ENCODE measurements at regions not wholly inside any gene's neighbourhood (a gene's known extent, or its start where the extent isn't known, plus 50 kb on each side); places are given as distances from the start of the nearest gene placed in this dataset.

GRCh38 chrX:14377427-14377826, 151.9 kb upstream of the GLRA2 start:
- no peak for FAIRE-seq
- Histone ChIP-seq H3K27me3 (ENCODE audit: control insufficient read depth, extremely low read depth, insufficient read depth, low read length) (no peaks in the 10 kb centered on the region), H3K9ac (ENCODE audit: control insufficient read depth, extremely low read depth, insufficient read depth, low read length) (no peak overlapping the region), H3K4me1 (ENCODE audit: control insufficient read depth, extremely low read depth, insufficient read depth, low read length) (no peaks in the 10 kb centered on the region), H3K27ac (ENCODE audit: control insufficient read depth, insufficient read depth, low read length) (no peak overlapping the region), H4K20me1 (ENCODE audit: control insufficient read depth, extremely low read depth, insufficient read depth, low read length) (no peaks in the 10 kb centered on the region), H3K9me1 (ENCODE audit: control insufficient read depth, extremely low read depth, insufficient read depth, low read length) (no peaks in the 10 kb centered on the region), H3K36me3 (ENCODE audit: control insufficient read depth in 2 of 2, extremely low read depth in 1 of 2, insufficient read depth in 2 of 2, low read length in 2 of 2) (no peaks in the 10 kb centered on the region), H2AFZ (ENCODE audit: control insufficient read depth, low read length) (no peak overlapping the region), H3K4me3 (ENCODE audit: control insufficient read depth in 2 of 3, extremely low read depth in 1 of 3, insufficient read depth in 2 of 3, low read depth in 1 of 3, low read length in 3 of 3) (no peak overlapping the region), H3K9me3 (ENCODE audit: control insufficient read depth, low read depth, low read length) (no peaks in the 10 kb centered on the region), H3K79me2 (ENCODE audit: control insufficient read depth, insufficient read depth, low read length) (no peaks in the 10 kb centered on the region), H3K4me2 (ENCODE audit: control insufficient read depth, extremely low read depth, insufficient read depth, low read depth, low read length) (no peak overlapping the region)
- dilution Hi-C loops (cut with MboI; ENCODE audit: extremely low pct_ligation_motif_present, low sequenced_read_pairs): no loop called here
- TF ChIP-seq CTCF (optimal IDR thresholded peaks at IDR 0.05 in 1 of 3, IDR thresholded peaks at IDR 0.05 in 1 of 3, conservative IDR thresholded peaks at IDR 0.05 in 1 of 3; ENCODE audit: extremely low read depth in 1 of 3, insufficient read depth in 2 of 3, low read length in 3 of 3) (no peak), EZH2 (IDR thresholded peaks at IDR 0.05; ENCODE audit: low read length) (no peak)
- DNase-seq (ENCODE audit: low read depth, low spot score): no peak

- H3K79me2 ChIP-seq (ENCODE audit: control insufficient read depth, insufficient read depth, low read length): no peaks in the 10 kb centered on the region
- DNase-seq (ENCODE audit: low read depth, low spot score): no peak
- no peak for FAIRE-seq
- H3K4me1 ChIP-seq (ENCODE audit: control insufficient read depth, extremely low read depth, insufficient read depth, low read length): peaks cover 3% of the 10 kb centered on the region
- no peak overlapping the region for H3K9ac ChIP-seq (ENCODE audit: control insufficient read depth, extremely low read depth, insufficient read depth, low read length)
- dilution Hi-C loops (cut with MboI; ENCODE audit: extremely low pct_ligation_motif_present, low sequenced_read_pairs): no loop called here
- no peaks in the 10 kb centered on the region for H3K9me1 ChIP-seq (ENCODE audit: control insufficient read depth, extremely low read depth, insufficient read depth, low read length)
- no peaks in the 10 kb centered on the region for H4K20me1 ChIP-seq (ENCODE audit: control insufficient read depth, extremely low read depth, insufficient read depth, low read length)
- H3K9me3 ChIP-seq (ENCODE audit: control insufficient read depth, low read depth, low read length): no peaks in the 10 kb centered on the region
- H2AFZ ChIP-seq (ENCODE audit: control insufficient read depth, low read length): no peak overlapping the region
- no peaks in the 10 kb centered on the region for H3K27me3 ChIP-seq (ENCODE audit: control insufficient read depth, extremely low read depth, insufficient read depth, low read length)
- TF ChIP-seq CTCF (optimal IDR thresholded peaks at IDR 0.05 in 1 of 3, IDR thresholded peaks at IDR 0.05 in 1 of 3, conservative IDR thresholded peaks at IDR 0.05 in 1 of 3; ENCODE audit: extremely low read depth in 1 of 3, insufficient read depth in 2 of 3, low read length in 3 of 3) (no peak), EZH2 (IDR thresholded peaks at IDR 0.05; ENCODE audit: low read length) (no peak)
- H3K27ac ChIP-seq (ENCODE audit: control insufficient read depth, insufficient read depth, low read length): no peak overlapping the region
- no peak overlapping the region for H3K4me2 ChIP-seq (ENCODE audit: control insufficient read depth, extremely low read depth, insufficient read depth, low read depth, low read length)
- H3K4me3 ChIP-seq (ENCODE audit: control insufficient read depth in 2 of 3, extremely low read depth in 1 of 3, insufficient read depth in 2 of 3, low read depth in 1 of 3, low read length in 3 of 3): no peak overlapping the region
- H3K36me3 ChIP-seq (ENCODE audit: control insufficient read depth in 2 of 2, extremely low read depth in 1 of 2, insufficient read depth in 2 of 2, low read length in 2 of 2): no peaks in the 10 kb centered on the region
These were observed 165.6 kb upstream of the GLRA2 start for GRCh38 chrX:14363728-14364127.
